ENCODE measurements at regions not wholly inside any gene's neighbourhood (a gene's known extent, or its start where the extent isn't known, plus 50 kb on each side); places are given as distances from the start of the nearest gene placed in this dataset.

- TF ChIP-seq CTCF (IDR thresholded peaks at IDR 0.05), result no peak
- Mint-ChIP-seq H3K9me3 (no peaks in the 10 kb centered on the region), H3K27ac (no peak overlapping the region), H3K36me3 (ENCODE audit: low read depth) (no peaks in the 10 kb centered on the region), H3K27me3 (ENCODE audit: low read depth, poor library complexity) (peaks cover 7% of the 10 kb centered on the region), H3K4me3 (no peak overlapping the region), H3K4me1 (peaks cover 28% of the 10 kb centered on the region)
- DNase-seq, result no peak
Measured at GRCh38 chr3:103787164-103787871, 1352.5 kb downstream of the ZPLD1 start.

GRCh38 chr3:103787879-103788278, 1353.1 kb downstream of the ZPLD1 start:
- TF ChIP-seq CTCF (IDR thresholded peaks at IDR 0.05), result no peak
- no peak for DNase-seq
- Mint-ChIP-seq H3K4me3 (no peak overlapping the region), H3K36me3 (ENCODE audit: low read depth) (no peaks in the 10 kb centered on the region), H3K9me3 (no peaks in the 10 kb centered on the region), H3K4me1 (peaks cover 28% of the 10 kb centered on the region), H3K27ac (no peak overlapping the region), H3K27me3 (ENCODE audit: low read depth, poor library complexity) (peaks cover 5% of the 10 kb centered on the region)

- Mint-ChIP-seq H3K36me3 (ENCODE audit: low read depth) (no peaks in the 10 kb centered on the region), H3K27me3 (ENCODE audit: low read depth, poor library complexity) (peaks cover 4% of the 10 kb centered on the region), H3K27ac (no peak overlapping the region), H3K4me3 (no peak overlapping the region), H3K9me3 (no peaks in the 10 kb centered on the region), H3K4me1 (no peaks in the 10 kb centered on the region)
- no peak for TF ChIP-seq CTCF (IDR thresholded peaks at IDR 0.05)
- DNase-seq, result no peak
Measured at GRCh38 chr3:103791786-103792515, 1357.1 kb downstream of the ZPLD1 start.

- no peak overlapping the region for H3K4me3 Mint-ChIP-seq
- no peaks in the 10 kb centered on the region for H3K4me1 Mint-ChIP-seq
- peaks cover 4% of the 10 kb centered on the region for H3K27me3 Mint-ChIP-seq (ENCODE audit: low read depth, poor library complexity)
- no peak overlapping the region for H3K27ac Mint-ChIP-seq
- peak; percentile 26 for TF ChIP-seq CTCF (IDR thresholded peaks at IDR 0.05)
- H3K36me3 Mint-ChIP-seq (ENCODE audit: low read depth), result no peaks in the 10 kb centered on the region
- no peaks in the 10 kb centered on the region for H3K9me3 Mint-ChIP-seq
- DNase-seq, result no peak
Measured at GRCh38 chr3:103794656-103795055, 1359.8 kb downstream of the ZPLD1 start.

GRCh38 chr3:103796068-103796467, 1361.3 kb downstream of the ZPLD1 start:
- DNase-seq, result no peak
- Mint-ChIP-seq H3K27ac (peak overlapping the region; percentile 26), H3K36me3 (ENCODE audit: low read depth) (no peaks in the 10 kb centered on the region), H3K4me3 (no peak overlapping the region), H3K4me1 (no peaks in the 10 kb centered on the region), H3K27me3 (ENCODE audit: low read depth, poor library complexity) (peaks cover 4% of the 10 kb centered on the region), H3K9me3 (no peaks in the 10 kb centered on the region)
- no peak for TF ChIP-seq CTCF (IDR thresholded peaks at IDR 0.05)
